SK-N-SH treated with all-trans-retinoic acid at 6 μM for 48 hours (cell line): ENCODE measurements at regions not wholly inside any gene's neighbourhood (a gene's known extent, or its start where the extent isn't known, plus 50 kb on each side); places are given as distances from the start of the nearest gene placed in this dataset.
"Not testable (repeated sequence)": the region's sequence is repeated elsewhere in the genome, so short reads cannot be mapped to it uniquely, and the experiment has no call there.

Experiments
- CSDC2 ChIP-seq: fragments of 250-450 bp; sonication (Bioruptor Pico); IDR thresholded peaks from 2 replicates; pipeline ENCODE4 v1.5.0; 2020; ENCODE audit warnings: mild to moderate bottlenecking, moderate library complexity
- ZNF70 ChIP-seq: fragments of 450-650 bp; formaldehyde crosslinking; IDR thresholded peaks from 2 replicates; pipeline ENCODE4 v1.5.0; 2020; ENCODE audit warnings: mild to moderate bottlenecking, moderate library complexity

- not testable (repeated sequence) for TF ChIP-seq CSDC2, ZNF70 (CRISPR knock-in tag)
Observed at GRCh38 chr16:46454801-46455200, 166.4 kb downstream of the SHCBP1 start.
